GDM1 (cell line): ENCODE measurements at regions not wholly inside any gene's neighbourhood (a gene's known extent, or its start where the extent isn't known, plus 50 kb on each side); places are given as distances from the start of the nearest gene placed in this dataset.
"Not testable (repeated sequence)": the region's sequence is repeated elsewhere in the genome, so short reads cannot be mapped to it uniquely, and the experiment has no call there.

Source experiments
- DNase-seq: peaks from one replicate; lab custom pipeline; 2025; lab: John Stamatoyannopoulos, UW

GRCh38 chr4:94152466-94152865 is 55.2 kb upstream of the SMARCAD1 start:
- DNase-seq: no peak

GRCh38 chr4:94155404-94155803 is 52.3 kb upstream of the SMARCAD1 start:
- DNase-seq: not testable (repeated sequence)

GRCh38 chr4:94156826-94157225 is 50.8 kb upstream of the SMARCAD1 start:
- DNase-seq: no peak
